Stimulated activated CD4-positive, alpha-beta T cell treated with anti-CD3 and anti-CD28 coated beads, Interleukin-15, amount 100 ng/mL, for 48 hours (primary cell): ENCODE measurements at regions not wholly inside any gene's neighbourhood (a gene's known extent, or its start where the extent isn't known, plus 50 kb on each side); places are given as distances from the start of the nearest gene placed in this dataset.
"Not testable (repeated sequence)": the region's sequence is repeated elsewhere in the genome, so short reads cannot be mapped to it uniquely, and the experiment has no call there.

Experiments used
- DNase-seq, 2 donors: peaks; one replicate each; pipeline ENCODE4 v3.0.0-alpha.2; 2020; ENCODE audit warnings: low read depth in 2 of 2

DNA sequence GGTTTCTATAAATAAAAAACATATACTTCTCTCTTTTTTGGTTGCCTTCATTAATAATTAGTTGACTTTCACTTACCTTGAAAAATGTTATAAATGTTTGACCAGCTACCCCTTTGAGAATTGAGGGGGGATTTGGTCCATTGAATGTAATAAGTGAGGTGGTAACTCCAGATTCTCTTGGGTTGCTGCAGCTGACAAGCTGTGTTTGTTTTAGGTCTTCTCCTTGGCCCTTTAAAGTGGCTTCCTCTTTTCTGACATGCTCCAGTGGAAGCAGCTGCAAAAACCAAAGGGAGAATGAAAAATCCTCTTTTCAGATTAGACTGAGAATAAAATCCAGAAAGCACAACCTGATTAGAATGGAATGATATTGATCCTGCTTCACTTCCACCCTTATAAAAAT is 410.5 kb downstream of the TMEM38B start:
- DNase-seq: no peak

DNA sequence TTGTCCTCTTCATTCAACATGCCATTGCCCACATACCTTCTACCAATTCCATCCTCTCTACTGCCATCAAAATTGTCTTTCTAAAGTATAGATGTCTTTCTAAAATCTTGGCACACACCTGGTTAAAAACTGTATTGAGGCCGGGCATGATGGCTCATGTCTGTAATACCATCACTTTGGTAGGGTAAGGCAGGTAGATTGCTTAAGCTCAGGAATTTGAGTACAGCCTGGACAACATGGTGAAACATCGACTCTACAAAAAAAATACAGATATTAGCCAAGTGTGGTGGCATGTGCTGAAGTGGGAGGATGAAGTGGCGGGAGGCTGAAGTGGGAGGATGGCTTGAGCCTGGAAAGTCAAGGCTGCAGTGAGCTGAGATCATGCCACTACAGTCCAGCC is 412.1 kb downstream of the TMEM38B start:
- no peak for DNase-seq

DNA sequence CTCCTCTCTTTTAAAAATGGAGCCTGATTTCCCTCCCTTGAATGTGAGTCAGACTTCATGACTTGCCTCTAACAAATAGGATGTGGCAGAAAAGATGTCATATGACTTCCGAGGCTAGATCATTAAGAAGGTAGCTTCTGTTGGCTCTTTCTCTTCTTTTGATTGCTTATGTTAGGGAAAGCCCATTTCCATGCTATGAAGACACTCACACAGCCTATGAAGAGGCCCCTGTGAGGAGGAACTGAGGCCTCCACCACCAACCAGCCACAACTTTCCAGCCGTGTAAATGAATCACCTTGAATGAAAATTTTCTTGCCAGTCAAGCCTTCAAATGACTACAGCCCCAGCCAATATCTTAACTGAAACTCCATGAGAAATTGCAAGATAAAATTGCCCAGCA is 413.4 kb downstream of the TMEM38B start:
- no peak for DNase-seq

DNA sequence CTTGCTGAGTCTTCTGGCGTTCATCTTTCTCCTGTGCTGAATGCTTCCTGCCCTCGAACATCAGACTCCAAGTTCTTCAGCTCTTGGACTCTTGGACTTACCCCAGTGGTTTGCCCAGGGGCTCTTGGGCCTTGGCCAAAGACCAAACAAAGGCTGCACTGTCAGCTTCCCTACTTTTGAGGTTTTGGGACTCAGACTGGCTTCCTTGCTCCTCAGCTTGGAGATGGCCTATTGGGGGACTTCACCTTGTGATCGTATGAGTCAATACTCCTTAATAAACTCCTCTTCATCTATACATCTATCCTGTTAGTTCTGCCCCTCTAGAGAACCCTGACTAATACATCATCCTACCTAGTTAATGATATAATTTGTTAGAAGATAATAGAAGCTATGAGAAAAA is 415.4 kb downstream of the TMEM38B start:
- not testable (repeated sequence) for DNase-seq

DNA sequence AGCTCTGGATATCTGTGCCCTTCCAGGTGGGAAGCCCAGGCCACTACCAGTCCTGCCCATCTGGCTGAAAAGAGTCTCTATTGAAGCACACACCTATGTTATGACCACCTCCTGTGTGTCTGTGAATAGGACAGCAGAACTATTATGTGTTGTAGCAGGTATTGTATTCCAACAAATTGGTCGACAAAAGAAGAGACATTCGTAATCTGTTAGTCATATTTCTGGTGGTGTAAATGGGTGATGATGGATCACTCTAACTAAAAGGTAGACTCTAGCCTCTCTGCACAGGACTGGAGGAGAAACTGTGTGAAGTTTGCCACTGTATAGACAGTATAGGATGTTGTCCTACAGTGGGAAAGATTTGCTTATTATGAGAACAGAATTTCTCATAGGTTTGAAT is 416.1 kb downstream of the TMEM38B start:
- DNase-seq: no peak

DNA sequence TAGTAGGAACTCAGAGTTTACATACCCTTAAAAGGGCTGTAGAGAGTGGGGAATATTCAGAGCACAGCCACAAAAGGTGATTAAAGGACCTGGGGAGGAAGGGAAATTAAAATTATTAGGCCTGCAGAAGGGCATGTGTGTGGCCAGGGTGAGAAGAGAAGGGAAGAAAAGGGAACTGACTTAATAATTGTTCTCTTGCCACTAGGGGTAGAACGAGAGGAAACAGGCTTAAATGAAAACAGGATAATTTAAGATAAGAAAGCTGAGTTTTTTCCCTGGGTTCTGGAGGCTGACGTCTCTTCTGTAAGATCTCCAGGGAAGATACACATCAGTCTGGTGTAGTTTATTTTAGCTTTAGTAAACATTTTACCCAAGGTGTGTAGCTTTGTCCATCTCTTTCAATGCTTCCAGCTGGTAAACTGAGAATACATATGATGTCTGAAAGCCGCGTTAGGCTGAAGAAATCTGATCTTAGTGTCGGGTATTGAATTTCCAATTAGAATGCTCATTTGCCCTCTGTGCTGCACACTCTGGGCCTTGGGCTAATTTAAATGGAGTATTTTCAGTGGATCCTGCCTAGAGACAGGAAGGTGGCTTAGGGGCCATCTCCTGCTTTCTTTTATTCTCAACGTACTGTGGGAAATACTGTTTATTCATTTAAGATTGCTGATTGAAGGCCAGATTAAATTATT is 416.8 kb downstream of the TMEM38B start:
- no peak for DNase-seq

DNA sequence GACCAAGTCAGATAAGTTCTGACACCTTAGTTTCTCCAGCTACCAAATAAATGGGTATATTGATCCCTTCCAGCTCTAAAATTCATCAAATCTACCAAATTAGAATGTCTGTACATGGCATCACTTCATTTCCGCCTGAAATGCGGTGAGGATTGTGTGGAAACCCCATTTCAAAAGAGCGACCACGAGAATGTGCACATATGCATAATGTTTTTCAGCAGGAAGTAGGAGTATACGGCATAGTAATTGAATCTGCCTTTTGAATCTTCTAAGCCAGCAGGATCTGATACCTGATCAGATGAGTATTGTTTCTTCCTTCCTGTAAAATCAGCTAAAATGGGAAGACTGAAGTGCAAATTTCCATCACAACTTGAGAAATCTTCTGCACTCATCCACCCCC is 418.6 kb downstream of the TMEM38B start:
- DNase-seq: no peak

DNA sequence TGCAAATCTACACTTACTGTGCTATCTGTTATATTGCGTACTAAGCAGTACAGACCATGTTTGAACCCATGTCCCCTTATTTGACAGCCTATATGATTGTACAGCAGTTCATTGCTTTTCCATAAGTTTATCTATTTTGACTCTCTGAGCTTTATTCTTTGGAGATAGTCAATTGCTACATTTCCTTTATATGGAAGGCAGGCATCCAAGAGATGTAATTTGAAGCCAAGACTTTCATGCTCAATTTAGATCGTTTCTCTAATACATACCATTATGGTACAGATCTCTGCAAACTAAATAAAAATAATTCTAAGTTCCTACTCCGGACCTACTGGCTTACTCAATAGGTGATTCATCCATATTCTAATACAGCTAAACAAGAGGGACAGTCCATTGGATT is 424.8 kb downstream of the TMEM38B start:
- no peak for DNase-seq

DNA sequence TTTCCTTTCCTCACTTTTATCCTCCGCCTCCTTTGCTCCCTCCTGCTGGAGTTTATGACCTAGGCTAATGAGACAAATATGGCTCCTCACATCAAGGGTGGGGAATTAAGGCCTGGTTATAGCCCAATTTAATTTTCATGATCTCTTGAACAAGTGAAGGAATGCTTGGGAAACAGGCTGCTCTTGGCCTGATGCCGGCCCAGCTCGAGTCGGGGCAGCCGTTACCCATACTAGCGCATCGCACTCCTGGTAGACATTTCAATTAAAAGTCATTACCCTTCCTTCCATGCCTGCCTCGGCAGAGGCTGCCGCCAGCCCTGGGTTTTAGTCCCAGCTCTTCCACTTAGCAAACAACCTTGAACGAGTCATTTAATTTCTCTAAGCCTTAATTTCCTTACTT is 425.7 kb downstream of the TMEM38B start:
- no peak for DNase-seq

DNA sequence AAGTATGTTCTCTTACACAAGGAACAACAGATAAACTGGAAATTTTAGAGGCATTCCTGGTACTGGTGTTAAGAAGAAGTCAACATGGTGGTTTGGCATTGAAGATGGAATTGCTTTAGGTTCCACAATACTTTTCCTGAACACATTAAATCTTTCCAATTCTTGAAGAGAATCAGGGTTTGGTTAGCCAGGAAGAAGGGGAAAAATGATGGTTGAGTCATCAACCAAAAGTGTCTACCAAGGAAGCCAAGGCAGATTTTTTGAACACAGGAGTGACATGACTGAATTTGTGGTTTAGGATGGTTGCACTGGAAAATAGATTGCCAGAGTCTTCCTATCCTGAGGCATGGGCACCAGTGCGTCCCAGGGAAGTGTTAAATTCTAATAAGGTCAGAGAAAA is 433.4 kb downstream of the TMEM38B start:
- no peak for DNase-seq

DNA sequence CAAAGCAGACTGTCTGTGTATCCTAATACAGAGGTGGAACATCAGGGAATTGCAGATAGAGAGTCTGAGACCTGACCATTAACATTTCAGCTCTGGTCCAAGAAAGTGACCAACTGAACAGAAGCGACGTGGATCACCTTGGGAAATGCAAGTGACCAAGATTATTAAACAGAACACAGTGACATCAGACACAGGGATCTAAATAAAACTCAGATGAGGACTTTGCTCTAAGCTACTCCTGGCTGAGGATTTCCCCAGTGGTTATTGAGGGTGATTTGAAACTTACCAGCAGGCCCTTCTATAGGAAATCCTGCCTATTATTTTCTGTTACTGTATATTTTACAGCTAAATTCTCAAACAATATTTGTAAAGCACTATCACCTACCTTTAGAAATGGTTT is 436.0 kb downstream of the TMEM38B start:
- no peak for DNase-seq

DNA sequence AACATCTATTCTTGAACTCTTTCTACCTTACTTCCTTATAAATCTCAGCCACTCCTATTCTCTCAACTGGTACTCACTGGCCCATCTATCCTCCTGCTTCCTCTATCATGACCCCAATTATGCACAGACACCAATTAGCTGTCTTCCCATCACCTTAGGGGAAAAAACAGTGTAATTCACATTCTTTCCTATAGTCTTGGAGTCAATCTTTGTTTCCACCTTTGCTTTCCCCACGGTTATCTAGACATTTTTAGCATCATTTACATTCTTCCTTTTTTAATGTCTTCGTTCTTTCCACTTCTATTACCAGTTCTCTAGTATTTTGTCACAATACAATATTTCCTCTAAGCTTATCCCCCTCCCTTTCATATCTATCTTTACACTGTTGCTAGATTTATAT is 449.4 kb downstream of the TMEM38B start:
- DNase-seq: no peak

DNA sequence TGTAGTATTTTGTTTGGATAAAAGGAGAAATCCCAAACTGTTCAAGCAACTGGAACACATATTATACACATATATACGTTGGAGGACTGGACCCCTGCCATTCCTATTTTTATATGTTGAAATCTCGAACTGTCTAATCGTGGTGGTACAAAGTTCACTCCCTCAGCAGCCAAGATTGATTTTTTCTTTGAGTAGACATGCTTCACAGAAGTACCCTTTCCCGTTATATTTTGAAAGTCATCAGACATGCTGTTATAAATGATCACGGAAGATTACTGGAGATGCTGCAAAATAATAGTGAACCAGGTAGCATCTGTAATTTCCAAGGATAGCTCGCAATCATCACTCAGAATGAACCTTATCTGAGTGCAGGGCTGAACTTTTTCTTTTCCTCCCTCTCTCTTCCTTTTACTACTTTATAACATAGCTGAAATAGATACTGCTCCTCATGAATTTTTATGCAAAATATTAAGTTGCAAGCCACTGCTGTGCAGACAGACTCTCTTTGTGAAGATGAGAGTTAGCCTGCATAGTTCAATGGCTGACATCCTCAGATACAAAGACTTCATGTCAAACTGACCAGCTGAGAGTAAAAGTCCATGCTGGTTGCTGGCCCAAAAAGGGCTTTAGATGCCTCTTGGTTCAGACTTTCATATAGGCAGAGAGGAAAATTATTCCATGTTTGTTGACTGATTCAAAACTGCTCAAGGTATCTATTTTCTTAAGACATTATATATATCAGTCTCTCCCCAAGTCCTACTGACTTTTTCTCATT is 451.9 kb downstream of the TMEM38B start:
- no peak for DNase-seq

DNA sequence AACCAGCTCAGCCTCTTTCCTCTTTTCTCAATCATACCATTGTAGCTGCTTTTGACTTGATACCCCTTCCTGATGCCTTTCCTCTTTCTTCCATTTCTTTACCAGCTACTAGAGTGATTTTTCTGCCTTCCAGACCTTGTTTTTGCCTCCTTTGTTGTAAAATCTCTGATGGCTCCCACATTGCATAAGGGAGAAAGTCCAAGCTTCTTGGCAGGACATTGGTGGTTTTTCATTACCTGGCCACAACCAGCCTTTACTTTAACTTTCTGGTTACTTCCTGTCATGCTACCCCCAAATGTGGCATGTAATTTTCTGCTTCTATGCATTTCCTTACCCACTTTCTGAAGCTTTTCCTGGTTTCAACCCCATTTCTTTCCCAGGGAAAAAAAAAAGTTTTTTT is 452.5 kb downstream of the TMEM38B start:
- DNase-seq: no peak

DNA sequence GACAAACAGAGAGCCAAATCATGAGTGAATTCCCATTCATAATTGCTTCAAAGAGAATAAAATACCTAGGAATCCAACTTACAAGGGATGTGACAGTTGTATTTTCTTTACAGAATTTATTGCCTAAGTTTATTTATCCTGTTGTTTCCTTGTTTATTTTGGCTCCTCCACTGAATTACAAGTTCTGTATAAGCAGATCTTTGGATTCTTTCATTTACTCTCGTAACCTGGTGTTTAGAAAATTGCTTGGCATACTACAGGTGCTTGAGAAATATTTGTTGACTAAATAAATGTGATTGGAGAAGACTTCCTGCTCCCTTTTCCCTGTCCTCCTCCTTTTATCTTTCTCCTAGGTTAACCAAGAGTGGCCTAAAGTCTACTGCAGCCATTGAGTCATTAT is 455.6 kb downstream of the TMEM38B start:
- DNase-seq: no peak

DNA sequence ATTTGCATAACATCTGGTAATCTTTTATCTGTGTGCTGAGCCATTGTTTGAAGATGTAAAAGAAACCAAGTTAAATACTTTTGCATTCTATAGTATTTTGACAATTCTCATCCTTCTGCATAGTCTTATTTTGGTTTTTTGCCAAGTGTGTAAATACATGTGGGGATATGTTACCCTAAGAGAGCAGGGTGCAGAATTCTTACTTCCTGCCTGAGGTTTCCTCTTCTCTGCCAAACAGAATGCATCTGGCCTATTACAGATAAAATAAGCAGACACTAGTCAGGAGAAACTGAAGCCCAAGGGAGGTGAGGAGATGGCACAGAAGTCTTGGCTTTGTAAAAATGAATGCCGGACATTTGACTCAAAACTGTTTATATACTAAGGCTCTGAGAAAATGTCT is 462.1 kb downstream of the TMEM38B start:
- no peak for DNase-seq

DNA sequence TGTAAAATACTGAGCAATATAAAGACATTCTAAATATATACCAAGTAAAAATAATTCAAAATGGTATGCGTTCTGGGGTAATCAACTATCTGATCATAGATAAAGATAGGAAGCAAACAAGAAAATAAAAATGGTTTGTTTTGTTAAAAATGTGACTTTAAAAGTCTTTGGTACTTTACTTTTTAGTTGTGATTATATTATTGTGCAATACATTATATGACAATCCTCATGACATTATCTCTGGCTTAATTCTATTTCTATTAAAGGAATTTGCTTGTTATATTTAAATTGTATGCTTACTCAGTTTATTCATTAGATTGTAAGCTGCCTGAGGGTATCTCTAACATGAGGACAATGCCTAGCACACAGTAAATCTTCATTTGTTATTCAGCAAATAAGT is 477.9 kb downstream of the TMEM38B start:
- DNase-seq: no peak

DNA sequence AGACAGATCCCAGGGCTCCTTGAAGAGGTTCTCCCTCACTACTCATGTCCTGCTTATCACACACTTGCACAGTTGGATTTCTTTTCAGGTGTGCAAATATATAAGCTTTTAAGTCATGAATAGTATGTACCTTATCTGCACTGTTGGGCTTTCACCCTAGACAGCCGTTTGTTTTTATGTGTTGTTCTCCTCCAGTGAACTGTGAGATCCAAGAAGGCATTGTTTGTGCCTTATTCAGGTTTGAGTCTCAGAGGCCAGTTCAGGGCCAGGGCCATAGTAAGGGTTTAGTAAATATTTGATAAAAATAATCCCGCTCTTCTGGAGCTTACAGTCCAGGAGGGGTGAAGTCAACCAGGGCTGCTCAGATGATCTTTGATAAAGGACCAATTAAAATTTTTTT is 480.0 kb downstream of the TMEM38B start:
- DNase-seq: no peak

DNA sequence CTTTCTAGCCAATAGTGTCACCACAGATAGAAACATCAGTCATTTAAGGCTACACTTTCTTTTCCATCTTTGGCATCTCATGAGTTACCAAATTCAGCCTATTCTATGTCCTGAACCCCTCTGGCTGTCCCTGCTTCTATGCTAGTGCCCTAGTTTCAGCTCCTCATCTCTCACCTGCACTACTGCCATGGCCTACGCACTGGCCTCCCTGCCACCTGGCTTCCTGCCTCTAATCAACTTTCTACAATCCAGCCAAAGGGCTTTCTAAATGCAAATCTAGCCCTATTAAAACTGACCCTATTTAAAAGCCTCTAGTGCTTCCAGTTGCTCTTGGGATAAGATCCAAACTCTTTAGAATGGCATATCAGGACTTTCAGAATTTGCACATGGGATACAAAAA is 482.9 kb downstream of the TMEM38B start:
- no peak for DNase-seq

DNA sequence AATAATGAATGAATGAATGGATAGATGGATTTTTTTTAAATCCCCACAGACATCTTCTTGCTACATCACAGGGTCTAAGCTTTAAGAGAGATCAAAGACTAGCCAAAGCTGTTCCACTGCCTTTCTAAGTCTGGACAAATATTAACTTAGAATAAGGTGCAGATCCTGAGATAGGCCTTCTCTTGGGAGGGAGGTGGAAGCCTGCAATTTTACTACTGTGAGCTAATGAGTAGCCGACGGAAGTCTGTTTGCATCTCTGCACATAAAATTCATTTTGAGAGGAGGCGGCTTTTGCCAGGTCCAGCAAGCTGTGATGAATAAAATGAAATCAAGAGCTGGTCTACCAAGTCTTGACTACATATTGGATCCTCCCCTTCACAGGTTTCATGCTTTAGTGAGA is 484.9 kb downstream of the TMEM38B start:
- DNase-seq: no peak

DNA sequence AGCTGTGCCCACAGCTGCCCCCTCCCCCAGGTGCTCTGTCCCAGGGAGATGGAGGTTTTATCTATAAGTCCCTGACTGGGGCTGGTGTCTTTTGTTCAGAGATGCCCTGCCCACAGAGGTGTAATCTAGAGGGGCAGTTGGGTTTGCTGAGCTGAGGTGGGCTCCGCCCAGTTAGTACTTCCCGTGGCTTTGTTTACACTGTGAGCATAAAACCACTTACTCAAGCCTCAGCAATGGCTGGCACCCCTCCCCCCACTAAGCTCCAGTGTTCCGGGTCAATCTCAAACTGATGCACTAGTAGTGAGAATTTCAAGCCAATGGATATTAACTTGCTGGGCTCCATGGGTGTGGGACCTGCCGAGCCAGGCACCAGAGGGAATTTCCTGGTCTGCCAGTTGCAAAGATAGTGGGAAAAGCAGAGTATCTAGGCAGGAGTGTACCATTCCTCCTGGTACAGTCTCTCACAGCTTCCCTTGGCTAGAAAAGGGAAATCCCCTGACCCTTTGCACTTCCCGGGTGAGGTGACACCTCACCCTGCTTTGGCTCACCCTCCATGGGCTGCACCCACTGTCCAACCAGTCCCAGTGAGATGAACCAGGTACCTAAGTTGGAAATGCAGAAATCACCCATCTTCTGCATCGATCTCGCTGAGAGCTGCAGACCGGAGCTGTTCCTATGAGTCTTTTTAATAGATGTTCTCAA is 509.6 kb downstream of the TMEM38B start:
- DNase-seq: not testable (repeated sequence)

DNA sequence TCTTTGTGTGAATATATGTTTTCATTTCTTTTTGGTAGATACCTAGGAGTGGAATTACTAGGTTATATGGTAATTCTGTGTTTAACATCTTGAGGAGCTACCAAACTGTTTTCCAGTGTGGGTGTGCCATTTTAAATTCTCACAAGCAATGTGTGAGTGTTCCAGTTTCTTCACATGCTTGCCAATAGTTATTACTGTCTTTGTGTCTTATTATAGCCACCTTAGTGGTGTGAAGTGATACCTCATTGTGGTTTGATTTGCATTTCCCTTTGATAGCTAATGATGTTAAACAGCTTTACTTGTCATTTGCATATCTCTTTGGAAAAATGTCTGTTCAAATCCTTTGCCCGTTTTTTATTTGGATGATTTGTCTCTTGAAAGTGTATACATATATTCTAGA is 513.0 kb downstream of the TMEM38B start:
- no peak for DNase-seq

DNA sequence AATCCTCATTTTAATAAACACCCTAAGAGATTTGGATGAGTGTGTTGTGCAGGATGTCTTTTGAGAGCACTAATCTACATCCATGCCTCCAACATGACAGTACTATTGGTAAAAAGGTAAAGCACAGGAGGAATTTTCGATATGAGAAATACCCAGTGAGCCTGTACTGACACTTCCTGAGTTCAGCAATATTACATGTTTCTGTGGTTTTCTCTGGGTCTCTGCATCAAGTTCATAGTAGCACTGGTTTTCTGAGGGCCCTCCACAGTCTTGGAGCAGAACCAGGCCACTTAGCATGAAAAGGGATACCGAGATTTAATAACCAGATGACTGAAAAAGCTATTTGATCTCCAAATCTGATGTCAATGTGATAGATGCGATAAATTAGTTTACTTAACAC is 524.1 kb downstream of the TMEM38B start:
- no peak for DNase-seq
